Peyer's patch (tissue), 4 donors: ENCODE measurements at regions not wholly inside any gene's neighbourhood (a gene's known extent, or its start where the extent isn't known, plus 50 kb on each side); places are given as distances from the start of the nearest gene placed in this dataset.

Experiments
- DNase-seq, 3 donors: peaks; one replicate each; pipeline ENCODE4 v3.0.0-alpha.2; 2017 to 2019
- H3K27ac ChIP-seq, 4 donors: fragments of 200-600 bp; sonication (generic); one replicate each; pipeline ENCODE4 v1.5.1; 2016 to 2019
- H3K27me3 ChIP-seq, 2 donors: fragments of 200-600 bp; sonication (generic); one replicate each; pipeline ENCODE4 v1.5.1; 2019
- H3K36me3 ChIP-seq, 3 donors: fragments of 200-600 bp; sonication (generic); one replicate each; pipeline ENCODE4 v1.5.1; 2016 to 2019
- H3K4me1 ChIP-seq, 4 donors: fragments of 200-600 bp; sonication (generic); one replicate each; pipeline ENCODE4 v1.5.1; 2016 to 2019
- H3K4me3 ChIP-seq, 4 donors: fragments of 200-600 bp; sonication (generic); 1 replicate in 3 of 4; 2 replicates in 1 of 4; pipeline ENCODE4 v1.5.1; 2016 to 2019; ENCODE audit warnings: mild to moderate bottlenecking in 1 of 4
- H3K9me3 ChIP-seq, 4 donors: fragments of 200-600 bp; sonication (generic); one replicate each; pipeline ENCODE4 v1.5.1; 2016 to 2019; ENCODE audit warnings: mild to moderate bottlenecking in 1 of 4
- CTCF ChIP-seq, 6 experiments: fragments of 450-650 bp in 4 of 6; fragments of 200-600 bp in 2 of 6; sonication (generic) in 1 of 6; IDR thresholded peaks; one replicate each; pipeline ENCODE4 v1.5.1; 2017 to 2019; ENCODE audit warnings: antibody characterized with exemption in 6 of 6, mild to moderate bottlenecking in 3 of 6, moderate library complexity in 1 of 6
- POLR2A ChIP-seq, 2 donors: fragments of 450-650 bp; IDR thresholded peaks; one replicate each; pipeline ENCODE4 v1.5.1; 2017; ENCODE audit warnings: antibody characterized with exemption in 2 of 2, mild to moderate bottlenecking in 2 of 2, moderate library complexity in 2 of 2

- Histone ChIP-seq H3K27me3 (no peaks in the 10 kb centered on the region), H3K36me3 (no peaks in the 10 kb centered on the region), H3K9me3 (no peaks in the 10 kb centered on the region), H3K4me1 (no peaks in the 10 kb centered on the region), H3K27ac (peak overlapping the region in 1 of 4 donors; percentile 22), H3K4me3 (no peak overlapping the region)
- TF ChIP-seq POLR2A (IDR thresholded peaks at IDR 0.05) (no peak), CTCF (IDR thresholded peaks at IDR 0.05) (no peak)
- no peak for DNase-seq
Observed at GRCh38 chr7:142407939-142408570, 150.2 kb upstream of the PRSS58 start.

GRCh38 chr7:142405122-142405765 lies 147.4 kb upstream of the PRSS58 start:
- Histone ChIP-seq H3K27me3 (no peaks in the 10 kb centered on the region), H3K27ac (no peak overlapping the region), H3K9me3 (no peaks in the 10 kb centered on the region), H3K4me1 (no peaks in the 10 kb centered on the region), H3K36me3 (no peaks in the 10 kb centered on the region), H3K4me3 (no peak overlapping the region)
- no peak for DNase-seq
- no peak for TF ChIP-seq CTCF (IDR thresholded peaks at IDR 0.05)
- no peak for TF ChIP-seq POLR2A (IDR thresholded peaks at IDR 0.05)

- no peak for DNase-seq
- Histone ChIP-seq H3K4me3 (no peak overlapping the region), H3K9me3 (no peaks in the 10 kb centered on the region), H3K4me1 (no peaks in the 10 kb centered on the region), H3K27ac (no peak overlapping the region), H3K27me3 (no peaks in the 10 kb centered on the region), H3K36me3 (no peaks in the 10 kb centered on the region)
- no peak for TF ChIP-seq POLR2A (IDR thresholded peaks at IDR 0.05)
- no peak for TF ChIP-seq CTCF (IDR thresholded peaks at IDR 0.05)
Observed at GRCh38 chr7:142401951-142402350, 144.1 kb upstream of the PRSS58 start.

- no peak for TF ChIP-seq CTCF (IDR thresholded peaks at IDR 0.05)
- TF ChIP-seq POLR2A (IDR thresholded peaks at IDR 0.05) = no peak
- Histone ChIP-seq H3K27me3 (no peaks in the 10 kb centered on the region), H3K27ac (no peak overlapping the region), H3K4me3 (no peak overlapping the region), H3K4me1 (no peaks in the 10 kb centered on the region), H3K36me3 (no peaks in the 10 kb centered on the region), H3K9me3 (no peaks in the 10 kb centered on the region)
- DNase-seq = no peak
Observed at GRCh38 chr7:142400042-142400533, 142.2 kb upstream of the PRSS58 start.

GRCh38 chr7:142391191-142391992 lies 133.5 kb upstream of the PRSS58 start:
- Histone ChIP-seq H3K9me3 (no peaks in the 10 kb centered on the region), H3K27me3 (no peaks in the 10 kb centered on the region), H3K4me3 (no peak overlapping the region), H3K27ac (no peak overlapping the region), H3K36me3 (no peaks in the 10 kb centered on the region), H3K4me1 (no peaks in the 10 kb centered on the region)
- peak in 1 of 3 donors; percentile 49 for DNase-seq
- TF ChIP-seq CTCF (IDR thresholded peaks at IDR 0.05) (no peak), POLR2A (IDR thresholded peaks at IDR 0.05) (no peak)
